ENCODE measurements at regions not wholly inside any gene's neighbourhood (a gene's known extent, or its start where the extent isn't known, plus 50 kb on each side); places are given as distances from the start of the nearest gene placed in this dataset.

- intact Hi-C loops (cut with micrococcal nuclease), result no loop called here
- H3K4me1 Mint-ChIP-seq, result no peaks in the 10 kb centered on the region
- Histone ChIP-seq H3K4me1 (ENCODE audit: control insufficient read depth in 2 of 2, insufficient read depth in 2 of 2, low read length in 2 of 2) (no peaks in the 10 kb centered on the region), H3K79me2 (ENCODE audit: control insufficient read depth, insufficient read depth, low read length) (no peaks in the 10 kb centered on the region), H3K4me3 (ENCODE audit: control extremely low read depth in 1 of 5, extremely low read depth in 1 of 5, insufficient read depth in 1 of 5, low read depth in 2 of 5, low read length in 4 of 5) (no peak overlapping the region), H3K4me2 (replicated peaks; ENCODE audit: low read depth, low read length, poor library complexity, severe bottlenecking) (no peak overlapping the region), H3K36me3 (replicated peaks in 1 of 2; ENCODE audit: control extremely low read depth in 1 of 2, control insufficient read depth in 1 of 2, extremely low read depth in 1 of 2, insufficient read depth in 2 of 2, low read length in 1 of 2) (no peaks in the 10 kb centered on the region), H2AFZ (ENCODE audit: insufficient read depth, low read depth, low read length, poor library complexity, severe bottlenecking) (no peak overlapping the region), H3K9ac (ENCODE audit: low read length) (no peak overlapping the region), H3K27ac (ENCODE audit: low read length in 2 of 2) (no peak overlapping the region), H3K9me3 (ENCODE audit: control extremely low read depth in 1 of 3, control insufficient read depth in 2 of 3, insufficient read depth in 1 of 3, low read length in 2 of 3) (no peaks in the 10 kb centered on the region), H3K27me3 (replicated peaks in 1 of 4; ENCODE audit: control extremely low read depth in 1 of 4, control insufficient read depth in 3 of 4, insufficient read depth in 4 of 4, low read length in 3 of 4) (no peaks in the 10 kb centered on the region), H4K20me1 (ENCODE audit: control insufficient read depth, insufficient read depth, low read length, poor library complexity, severe bottlenecking) (no peaks in the 10 kb centered on the region)
- CTCF ChIA-PET, result no interaction called here
- DNase-seq (no peak), ATAC-seq (ENCODE audit: low read depth) (no peak)
- peaks cover 19% of the 10 kb centered on the region for H3K27me3 Mint-ChIP-seq
- H3K4me3 Mint-ChIP-seq, result no peak overlapping the region
- POLR2A ChIA-PET, result no interaction called here
- WGBS (ENCODE audit: insufficient coverage), result no CpG with 5 or more reads among the region's 3 CpGs
- H3K27ac Mint-ChIP-seq, result no peak overlapping the region
- H3K9me3 Mint-ChIP-seq (ENCODE audit: insufficient read depth), result no peaks in the 10 kb centered on the region
- TF ChIP-seq EZH2 (IDR thresholded peaks at IDR 0.05; ENCODE audit: borderline replicate concordance, insufficient read depth, low read depth, low read length, poor library complexity, severe bottlenecking) (no peak), CTCF (IDR thresholded peaks at IDR 0.05) (no peak)
Observed at GRCh38 chr17:34125921-34126320, 129.2 kb upstream of the CCL2 start.

DNA sequence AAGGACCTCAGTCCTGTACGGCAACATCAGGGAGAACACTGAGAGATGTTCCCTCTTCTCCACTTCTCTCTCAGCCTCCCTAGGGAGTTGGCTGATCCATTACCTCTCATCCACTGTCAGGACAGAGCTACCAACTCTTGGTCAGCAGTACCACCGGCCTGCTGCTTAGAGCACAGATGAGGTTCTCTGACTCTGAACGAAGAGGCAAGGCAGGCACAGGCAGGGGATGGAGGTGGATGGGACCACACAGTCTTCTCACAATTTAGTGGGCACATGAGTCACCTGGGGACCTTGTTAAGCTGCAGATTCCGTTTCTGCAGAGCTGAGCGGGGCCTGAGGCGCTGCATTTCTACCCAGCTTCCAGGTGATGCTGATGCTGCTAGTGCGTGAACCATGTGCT lies 128.6 kb upstream of the CCL2 start:
- H3K79me2 ChIP-seq (ENCODE audit: control insufficient read depth, insufficient read depth, low read length), result no peaks in the 10 kb centered on the region
- CTCF ChIA-PET, result no interaction called here
- no peaks in the 10 kb centered on the region for H3K9me3 ChIP-seq (ENCODE audit: control extremely low read depth in 1 of 3, control insufficient read depth in 2 of 3, insufficient read depth in 1 of 3, low read length in 2 of 3)
- no peak overlapping the region for H3K4me3 ChIP-seq (ENCODE audit: control extremely low read depth in 1 of 5, extremely low read depth in 1 of 5, insufficient read depth in 1 of 5, low read depth in 2 of 5, low read length in 4 of 5)
- H3K27ac ChIP-seq (ENCODE audit: low read length in 2 of 2), result no peak overlapping the region
- H3K4me1 ChIP-seq (ENCODE audit: control insufficient read depth in 2 of 2, insufficient read depth in 2 of 2, low read length in 2 of 2), result no peaks in the 10 kb centered on the region
- POLR2A ChIA-PET, result no interaction called here
- no peaks in the 10 kb centered on the region for H3K4me1 Mint-ChIP-seq
- DNase-seq, result no peak
- no peaks in the 10 kb centered on the region for H3K9me3 Mint-ChIP-seq (ENCODE audit: insufficient read depth)
- 81% methylated on average over 7 of the region's 7 CpGs for WGBS (ENCODE audit: insufficient coverage)
- no peaks in the 10 kb centered on the region for H3K27me3 ChIP-seq (replicated peaks in 1 of 4; ENCODE audit: control extremely low read depth in 1 of 4, control insufficient read depth in 3 of 4, insufficient read depth in 4 of 4, low read length in 3 of 4)
- no peaks in the 10 kb centered on the region for H3K36me3 ChIP-seq (replicated peaks in 1 of 2; ENCODE audit: control extremely low read depth in 1 of 2, control insufficient read depth in 1 of 2, extremely low read depth in 1 of 2, insufficient read depth in 2 of 2, low read length in 1 of 2)
- H3K4me3 Mint-ChIP-seq, result no peak overlapping the region
- ATAC-seq (ENCODE audit: low read depth), result no peak
- no peak overlapping the region for H3K9ac ChIP-seq (ENCODE audit: low read length)
- no peak overlapping the region for H3K4me2 ChIP-seq (replicated peaks; ENCODE audit: low read depth, low read length, poor library complexity, severe bottlenecking)
- H4K20me1 ChIP-seq (ENCODE audit: control insufficient read depth, insufficient read depth, low read length, poor library complexity, severe bottlenecking), result no peaks in the 10 kb centered on the region
- TF ChIP-seq CTCF (IDR thresholded peaks at IDR 0.05), result no peak
- no peak for TF ChIP-seq EZH2 (IDR thresholded peaks at IDR 0.05; ENCODE audit: borderline replicate concordance, insufficient read depth, low read depth, low read length, poor library complexity, severe bottlenecking)
- no peak overlapping the region for H3K27ac Mint-ChIP-seq
- H3K27me3 Mint-ChIP-seq, result peaks cover 14% of the 10 kb centered on the region
- intact Hi-C loops (cut with micrococcal nuclease), result no loop called here
- H2AFZ ChIP-seq (ENCODE audit: insufficient read depth, low read depth, low read length, poor library complexity, severe bottlenecking), result no peak overlapping the region
